CD4-positive, alpha-beta T cell treated with Interleukin-17A for 4 hours (primary cell): ENCODE measurements at regions not wholly inside any gene's neighbourhood (a gene's known extent, or its start where the extent isn't known, plus 50 kb on each side); places are given as distances from the start of the nearest gene placed in this dataset.

Source experiments
- DNase-seq: peaks from one replicate; pipeline ENCODE4 v3.0.0-alpha.2; 2020; ENCODE audit warnings: mixed read lengths

GRCh38 chr11:36933481-36933880, 335.4 kb upstream of the RAG2 start:
- DNase-seq: no peak

GRCh38 chr11:36931139-36931538, 333.1 kb upstream of the RAG2 start:
- DNase-seq: no peak

GRCh38 chr11:36930256-36930655, 332.2 kb upstream of the RAG2 start:
- DNase-seq: no peak

DNA sequence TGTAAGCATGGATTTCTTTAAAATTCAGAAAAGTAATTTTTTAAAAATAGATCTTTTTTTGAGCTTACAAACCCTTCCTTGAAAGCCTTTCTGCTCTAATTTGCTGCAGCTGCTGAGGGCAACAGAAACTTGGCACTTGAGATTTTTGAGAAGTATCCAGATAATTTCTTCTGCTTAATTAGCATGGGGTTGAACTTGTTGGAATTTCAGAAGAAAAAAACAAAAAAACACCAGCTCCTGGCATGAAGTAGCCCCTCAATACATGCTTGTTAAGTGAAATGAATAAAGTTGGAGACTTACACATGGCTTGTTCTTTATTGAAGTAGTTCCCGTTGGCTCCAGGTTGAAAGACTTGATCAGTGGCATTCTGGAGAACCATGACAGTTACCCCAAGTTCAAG, 331.4 kb upstream of the RAG2 start:
- DNase-seq: no peak

GRCh38 chr11:36928621-36929020, 330.6 kb upstream of the RAG2 start:
- DNase-seq: no peak

GRCh38 chr11:36899800-36900199, 301.8 kb upstream of the RAG2 start:
- no peak for DNase-seq

DNA sequence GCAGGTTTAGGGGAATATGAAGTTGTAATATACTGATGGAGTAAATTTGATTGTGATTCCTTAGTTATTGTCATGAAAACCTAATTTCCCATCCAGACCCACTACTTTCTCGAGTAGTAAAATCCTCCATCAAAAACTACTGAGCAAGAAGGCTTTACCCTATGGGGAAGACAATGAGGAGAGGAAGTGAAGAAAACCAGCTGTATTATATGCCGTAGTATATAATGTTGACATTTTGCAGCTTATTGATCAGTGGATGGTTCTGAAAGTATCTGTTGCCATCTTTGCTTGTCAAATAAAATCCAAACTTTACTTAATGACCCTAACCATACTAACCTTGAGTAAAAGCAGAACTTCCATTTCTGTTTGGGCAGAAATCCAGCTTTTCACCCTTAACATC, 292.8 kb upstream of the RAG2 start:
- DNase-seq: no peak

DNA sequence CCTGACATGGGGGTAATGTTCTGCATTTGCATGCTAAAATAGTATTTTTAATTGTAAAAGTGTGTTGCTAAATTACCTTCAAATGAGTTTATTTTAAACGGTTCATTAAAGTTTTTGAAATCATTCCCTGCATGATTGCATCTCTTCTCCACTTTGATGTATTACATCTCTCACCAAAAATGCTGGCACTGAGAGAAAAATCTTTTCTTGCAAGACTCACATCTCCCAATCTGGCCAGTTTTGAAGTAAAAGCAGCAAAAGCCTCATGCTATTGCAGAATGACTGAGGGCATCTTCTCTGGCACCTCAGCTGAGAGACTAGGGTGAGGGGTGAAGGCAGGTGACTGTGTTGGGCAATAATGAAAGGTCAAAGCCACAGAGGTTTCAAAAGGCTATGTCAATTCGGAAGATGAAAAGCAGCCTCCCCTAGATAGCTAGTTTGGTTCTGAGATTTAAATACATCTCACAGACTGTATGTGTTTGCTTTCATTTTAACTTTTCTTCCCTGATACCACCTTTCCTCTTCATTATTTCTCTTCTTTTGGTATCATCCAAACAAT, 292.2 kb upstream of the RAG2 start:
- DNase-seq: no peak

GRCh38 chr11:36885154-36885553, 287.1 kb upstream of the RAG2 start:
- no peak for DNase-seq

- no peak for DNase-seq
Measured at GRCh38 chr11:36878737-36879136, 280.7 kb upstream of the RAG2 start.

DNA sequence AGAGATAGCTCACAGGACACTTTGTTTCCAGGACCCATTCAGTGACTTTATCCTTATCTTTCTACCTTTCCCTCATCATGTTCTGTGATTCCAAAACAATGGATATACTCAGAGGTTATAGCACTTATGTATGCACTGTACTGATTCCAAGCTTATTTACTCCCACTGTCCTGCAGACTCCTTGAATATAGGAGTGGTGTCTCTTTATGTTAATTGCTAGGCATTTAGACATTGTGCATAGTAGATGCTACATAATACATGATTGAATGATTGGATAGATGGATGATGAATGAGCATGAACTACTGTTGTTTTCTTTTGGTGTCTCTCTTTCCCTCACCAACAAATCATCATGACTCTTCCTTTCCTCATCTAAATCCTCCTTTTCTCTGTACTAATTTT, 279.1 kb upstream of the RAG2 start:
- no peak for DNase-seq

DNA sequence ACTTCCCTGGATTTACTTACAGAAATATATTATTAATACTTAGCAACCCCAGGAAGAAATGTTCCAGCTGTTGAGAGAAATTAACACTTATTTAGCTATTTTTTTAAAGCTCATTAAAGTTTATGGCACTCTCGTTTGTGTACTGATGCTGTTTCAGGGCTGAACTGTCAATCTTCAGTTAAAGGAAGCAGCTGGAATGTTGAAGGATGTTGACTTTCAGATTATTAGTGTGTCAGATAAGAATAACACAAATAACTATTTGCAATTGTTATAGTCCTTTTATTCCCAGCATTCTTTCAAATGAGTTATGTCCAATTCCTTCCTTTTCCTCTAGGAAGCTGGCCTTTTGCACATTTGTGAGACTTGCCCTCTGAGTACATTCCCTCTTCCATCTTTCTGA, 278.2 kb upstream of the RAG2 start:
- DNase-seq: no peak

- no peak for DNase-seq
Measured at GRCh38 chr11:36874291-36874690, 276.3 kb upstream of the RAG2 start.

- no peak for DNase-seq
Measured at GRCh38 chr11:36870361-36870760, 272.3 kb upstream of the RAG2 start.

- no peak for DNase-seq
Measured at GRCh38 chr11:36868380-36868779, 270.3 kb upstream of the RAG2 start.

DNA sequence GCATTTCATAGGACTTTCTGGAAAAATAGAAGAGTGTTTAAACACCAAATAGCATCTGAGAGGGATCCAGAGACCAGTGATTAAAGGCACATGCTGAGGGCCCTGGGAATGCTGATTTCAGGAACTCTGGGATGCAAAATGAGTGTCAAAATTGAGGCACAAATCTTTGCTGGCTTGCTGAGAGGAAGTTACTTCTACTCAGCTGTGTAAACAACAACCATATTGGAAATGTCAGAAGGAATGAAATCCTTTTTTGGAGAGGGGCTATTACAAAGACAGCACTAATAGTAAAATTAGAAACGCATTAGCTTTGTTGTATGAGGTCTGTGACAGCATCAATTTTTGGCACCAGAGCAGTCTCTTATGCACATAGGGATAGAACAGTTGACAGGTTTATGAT, 267.8 kb upstream of the RAG2 start:
- DNase-seq: no peak

DNA sequence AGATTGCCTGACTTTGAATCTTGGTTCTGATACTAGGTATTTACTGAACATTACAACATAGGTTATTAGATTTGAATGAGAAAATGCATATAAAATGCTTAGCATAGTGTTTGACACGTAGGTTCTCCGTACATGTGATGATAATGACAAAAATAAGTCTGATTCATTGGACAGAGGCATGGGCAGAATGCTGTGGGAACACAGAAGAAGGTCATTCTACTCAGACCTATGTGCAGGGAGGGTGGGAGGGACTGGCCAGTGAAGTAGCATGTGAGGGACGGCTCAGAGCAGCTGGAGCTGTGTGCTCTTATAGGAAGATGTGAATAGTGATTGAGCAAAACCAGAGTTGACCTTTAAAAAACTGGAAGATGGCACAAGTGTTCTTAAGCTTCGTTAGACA, 256.8 kb upstream of the RAG2 start:
- DNase-seq: no peak

DNA sequence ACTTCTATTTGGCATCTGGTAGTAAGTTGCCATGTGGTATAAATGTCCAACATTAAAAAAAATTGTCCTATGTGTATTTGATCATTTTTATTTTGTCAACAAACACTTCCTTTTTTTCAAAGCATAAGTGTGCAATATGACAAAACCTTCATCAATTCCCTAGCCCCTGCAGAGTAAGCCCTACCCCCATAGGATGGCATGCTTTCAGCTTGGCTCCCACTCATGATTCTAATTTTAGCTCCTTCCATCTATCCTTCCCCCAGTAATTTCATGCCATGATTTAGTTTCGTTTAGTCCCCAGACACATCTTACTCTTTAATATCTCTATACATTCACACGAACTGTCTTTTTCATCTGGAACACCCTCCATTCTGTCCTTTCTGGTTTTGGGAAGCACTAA, 250.6 kb upstream of the RAG2 start:
- DNase-seq: no peak

GRCh38 chr11:36840378-36840777, 242.3 kb upstream of the RAG2 start:
- no peak for DNase-seq

DNA sequence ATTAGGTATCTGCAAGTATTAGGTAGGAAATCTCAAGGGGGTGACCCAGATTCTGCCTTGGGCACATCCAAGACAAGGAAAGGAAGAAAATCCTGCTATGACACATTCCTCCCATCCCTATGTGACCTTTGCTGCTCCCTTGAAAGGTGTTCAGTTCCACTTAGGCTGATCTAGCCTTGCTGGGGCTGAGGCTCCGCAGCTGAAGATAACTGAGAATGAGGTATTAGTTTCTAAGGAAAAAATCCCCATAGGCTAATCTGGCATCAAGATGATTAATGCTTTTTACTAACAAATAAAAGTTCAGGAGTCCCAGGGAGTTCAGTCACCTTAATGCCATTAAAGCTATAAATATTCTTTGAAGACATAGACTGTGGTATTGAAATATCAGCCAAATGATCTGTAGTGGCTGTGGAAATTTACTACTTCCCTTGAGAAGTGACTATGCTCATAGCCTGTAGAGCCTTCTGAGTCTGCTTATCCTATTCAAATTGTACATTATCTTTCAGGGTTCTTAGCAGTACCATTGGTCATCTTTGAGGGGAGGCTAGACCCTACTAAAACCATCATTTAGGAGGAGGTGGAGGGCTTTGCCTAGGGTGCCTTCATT, 239.9 kb upstream of the RAG2 start:
- no peak for DNase-seq

- DNase-seq: no peak
Measured at GRCh38 chr11:36825251-36825650, 227.2 kb upstream of the RAG2 start.

- no peak for DNase-seq
Measured at GRCh38 chr11:36824349-36824748, 226.3 kb upstream of the RAG2 start.

GRCh38 chr11:36822829-36823228, 224.8 kb upstream of the RAG2 start:
- no peak for DNase-seq

- DNase-seq: no peak
Measured at GRCh38 chr11:36818410-36818809, 220.4 kb upstream of the RAG2 start.

GRCh38 chr11:36817336-36817965, 219.4 kb upstream of the RAG2 start:
- DNase-seq: no peak
